ENCODE measurements at regions not wholly inside any gene's neighbourhood (a gene's known extent, or its start where the extent isn't known, plus 50 kb on each side); places are given as distances from the start of the nearest gene placed in this dataset.

DNA sequence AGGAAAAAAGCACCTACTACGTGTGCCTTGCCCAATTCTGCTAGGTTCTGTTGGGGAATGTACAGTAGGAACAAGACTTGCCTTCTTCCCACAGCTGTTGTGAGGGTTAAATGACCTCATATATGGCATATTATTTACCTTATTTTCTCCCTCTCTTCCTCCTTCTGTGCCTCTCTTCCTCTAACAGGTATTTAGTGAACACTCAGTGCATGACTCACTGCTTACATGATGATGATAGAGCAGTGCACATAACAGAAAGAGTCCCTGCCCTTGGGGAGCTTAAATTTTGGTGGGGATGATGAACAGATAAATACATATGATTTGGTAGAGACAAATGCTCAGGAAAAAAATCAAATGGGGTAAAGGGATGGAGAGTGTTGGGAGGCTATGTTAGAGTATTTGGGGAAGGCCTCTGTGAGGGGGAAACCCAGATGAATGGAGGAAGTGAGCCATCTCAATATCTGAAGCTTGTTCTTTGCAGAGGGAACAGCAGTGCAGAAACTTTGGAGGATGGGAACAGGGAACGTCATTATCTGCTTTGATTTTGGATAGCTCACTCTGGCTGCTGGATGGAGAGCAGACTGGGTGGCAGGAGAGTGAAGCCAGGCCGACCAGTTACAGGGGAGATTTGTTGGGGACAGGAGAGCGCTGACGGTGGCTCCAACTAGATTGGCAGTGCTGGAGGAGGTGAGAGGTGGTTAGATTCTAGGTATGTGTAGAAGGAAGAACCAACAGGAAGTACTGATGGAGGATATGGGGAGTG lies 95.5 kb upstream of the TENM4 start:
- no peak for TF ChIP-seq EZH2phosphoT487 (IDR thresholded peaks at IDR 0.05; ENCODE audit: borderline replicate concordance, low read length)
- TF ChIP-seq, protein P1, sequence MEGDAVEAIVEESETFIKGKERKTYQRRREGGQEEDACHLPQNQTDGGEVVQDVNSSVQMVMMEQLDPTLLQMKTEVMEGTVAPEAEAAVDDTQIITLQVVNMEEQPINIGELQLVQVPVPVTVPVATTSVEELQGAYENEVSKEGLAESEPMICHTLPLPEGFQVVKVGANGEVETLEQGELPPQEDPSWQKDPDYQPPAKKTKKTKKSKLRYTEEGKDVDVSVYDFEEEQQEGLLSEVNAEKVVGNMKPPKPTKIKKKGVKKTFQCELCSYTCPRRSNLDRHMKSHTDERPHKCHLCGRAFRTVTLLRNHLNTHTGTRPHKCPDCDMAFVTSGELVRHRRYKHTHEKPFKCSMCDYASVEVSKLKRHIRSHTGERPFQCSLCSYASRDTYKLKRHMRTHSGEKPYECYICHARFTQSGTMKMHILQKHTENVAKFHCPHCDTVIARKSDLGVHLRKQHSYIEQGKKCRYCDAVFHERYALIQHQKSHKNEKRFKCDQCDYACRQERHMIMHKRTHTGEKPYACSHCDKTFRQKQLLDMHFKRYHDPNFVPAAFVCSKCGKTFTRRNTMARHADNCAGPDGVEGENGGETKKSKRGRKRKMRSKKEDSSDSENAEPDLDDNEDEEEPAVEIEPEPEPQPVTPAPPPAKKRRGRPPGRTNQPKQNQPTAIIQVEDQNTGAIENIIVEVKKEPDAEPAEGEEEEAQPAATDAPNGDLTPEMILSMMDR (IDR thresholded peaks at IDR 0.05; ENCODE audit: low read depth, low read length, poor library complexity, severe bottlenecking), result no peak
- Histone ChIP-seq H3K4me2 (ENCODE audit: low read length) (no peak overlapping the region), H3F3A (ENCODE audit: control insufficient read depth, insufficient read depth) (no peaks in the 10 kb centered on the region), H3K27ac (ENCODE audit: low read depth, low read length) (no peak overlapping the region), H3K4me1 (ENCODE audit: control insufficient read depth, low read length) (no peaks in the 10 kb centered on the region), H3K9me2 (replicated peaks; ENCODE audit: control insufficient read depth, low read length) (no peaks in the 10 kb centered on the region), H4K20me1 (ENCODE audit: control insufficient read depth, insufficient read depth, low read depth, low read length) (no peaks in the 10 kb centered on the region), H3K36me3 (ENCODE audit: control insufficient read depth, low read length) (no peaks in the 10 kb centered on the region), H3K4me3 (ENCODE audit: low read length) (no peak overlapping the region), H3K27me3 (ENCODE audit: control insufficient read depth, low read length) (no peaks in the 10 kb centered on the region), H3K79me2 (ENCODE audit: control insufficient read depth, low read length) (no peaks in the 10 kb centered on the region), H3K9me3 (ENCODE audit: control insufficient read depth, insufficient read depth, low read length) (no peaks in the 10 kb centered on the region)

DNA sequence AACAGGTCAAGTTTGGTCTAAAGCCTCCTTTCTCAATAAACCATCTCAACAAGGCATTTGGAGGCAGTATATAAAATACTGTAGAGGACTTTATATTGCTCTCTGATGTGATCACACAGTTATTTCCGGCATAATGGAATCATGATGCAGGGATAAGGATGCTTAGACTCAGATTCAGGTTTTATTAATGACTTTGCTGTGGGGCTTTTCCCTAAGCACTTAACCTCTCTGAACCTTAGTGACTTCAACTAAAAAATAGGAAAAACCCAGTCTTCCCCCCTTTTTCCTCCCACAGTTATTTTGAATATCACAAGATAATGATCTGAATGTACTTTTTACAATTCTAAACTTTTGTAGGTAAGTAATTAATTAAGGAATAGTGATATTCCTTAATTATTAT lies 94.8 kb upstream of the TENM4 start:
- TF ChIP-seq EZH2phosphoT487 (IDR thresholded peaks at IDR 0.05; ENCODE audit: borderline replicate concordance, low read length), result no peak
- TF ChIP-seq, protein P1 (IDR thresholded peaks at IDR 0.05; ENCODE audit: low read depth, low read length, poor library complexity, severe bottlenecking), result no peak
- Histone ChIP-seq H3F3A (ENCODE audit: control insufficient read depth, insufficient read depth) (no peaks in the 10 kb centered on the region), H4K20me1 (ENCODE audit: control insufficient read depth, insufficient read depth, low read depth, low read length) (no peaks in the 10 kb centered on the region), H3K4me3 (ENCODE audit: low read length) (no peak overlapping the region), H3K36me3 (ENCODE audit: control insufficient read depth, low read length) (no peaks in the 10 kb centered on the region), H3K4me1 (ENCODE audit: control insufficient read depth, low read length) (no peaks in the 10 kb centered on the region), H3K9me2 (replicated peaks; ENCODE audit: control insufficient read depth, low read length) (no peaks in the 10 kb centered on the region), H3K27ac (ENCODE audit: low read depth, low read length) (no peak overlapping the region), H3K4me2 (ENCODE audit: low read length) (no peak overlapping the region), H3K79me2 (ENCODE audit: control insufficient read depth, low read length) (no peaks in the 10 kb centered on the region), H3K9me3 (ENCODE audit: control insufficient read depth, insufficient read depth, low read length) (no peaks in the 10 kb centered on the region), H3K27me3 (ENCODE audit: control insufficient read depth, low read length) (no peaks in the 10 kb centered on the region)

DNA sequence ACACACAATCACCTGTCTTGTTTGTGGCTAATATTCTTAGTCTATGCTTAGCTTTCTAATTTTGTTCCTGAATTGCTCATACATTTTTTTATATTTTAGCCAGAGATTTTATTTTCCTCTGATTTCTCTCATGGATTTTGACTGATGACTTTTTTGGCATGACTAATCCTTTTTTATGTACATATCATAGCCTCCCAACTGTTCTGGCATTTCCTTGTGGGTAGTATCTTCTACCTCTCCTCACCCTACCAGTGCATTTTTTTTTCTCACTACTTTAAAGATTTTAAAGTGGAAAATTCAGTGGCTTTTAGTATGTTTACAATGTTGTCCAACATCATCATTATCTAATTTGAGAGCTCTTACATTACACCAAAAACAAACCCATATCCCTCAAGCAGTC lies 84.4 kb upstream of the TENM4 start:
- no peak overlapping the region for H3K27ac ChIP-seq (ENCODE audit: low read depth, low read length)
- H3K36me3 ChIP-seq (ENCODE audit: control insufficient read depth, low read length), result no peaks in the 10 kb centered on the region
- TF ChIP-seq, protein P1 (IDR thresholded peaks at IDR 0.05; ENCODE audit: low read depth, low read length, poor library complexity, severe bottlenecking), result no peak
- TF ChIP-seq EZH2phosphoT487 (IDR thresholded peaks at IDR 0.05; ENCODE audit: borderline replicate concordance, low read length), result no peak
- H3K4me3 ChIP-seq (ENCODE audit: low read length), result no peak overlapping the region
- H3K4me2 ChIP-seq (ENCODE audit: low read length), result no peak overlapping the region
- no peaks in the 10 kb centered on the region for H3K9me3 ChIP-seq (ENCODE audit: control insufficient read depth, insufficient read depth, low read length)
- no peaks in the 10 kb centered on the region for H3K4me1 ChIP-seq (ENCODE audit: control insufficient read depth, low read length)
- no peaks in the 10 kb centered on the region for H3K27me3 ChIP-seq (ENCODE audit: control insufficient read depth, low read length)
- no peaks in the 10 kb centered on the region for H4K20me1 ChIP-seq (ENCODE audit: control insufficient read depth, insufficient read depth, low read depth, low read length)
- H3K79me2 ChIP-seq (ENCODE audit: control insufficient read depth, low read length), result no peaks in the 10 kb centered on the region
- H3K9me2 ChIP-seq (replicated peaks; ENCODE audit: control insufficient read depth, low read length), result no peaks in the 10 kb centered on the region
- no peaks in the 10 kb centered on the region for H3F3A ChIP-seq (ENCODE audit: control insufficient read depth, insufficient read depth)
